Fibroblast of the aortic adventitia (primary cell): ENCODE measurements at regions not wholly inside any gene's neighbourhood (a gene's known extent, or its start where the extent isn't known, plus 50 kb on each side); places are given as distances from the start of the nearest gene placed in this dataset.
"Not testable (repeated sequence)": the region's sequence is repeated elsewhere in the genome, so short reads cannot be mapped to it uniquely, and the experiment has no call there.

ENCODE experiments used
- DNase-seq: peaks from one replicate; pipeline ENCODE4 v3.0.0-alpha.2; 2010; ENCODE audit warnings: low read depth
- H3K4me3 ChIP-seq: 2 replicates; pipeline ENCODE4 v1.5.1; 2011; ENCODE audit warnings: low read depth, mild to moderate bottlenecking, control low read depth, low read length, moderate library complexity
- CTCF ChIP-seq: IDR thresholded peaks from 2 replicates; pipeline ENCODE4 v1.5.1; 2011; ENCODE audit warnings: mild to moderate bottlenecking, low read length, control low read depth, inconsistent platforms; ENCODE audit not compliant: insufficient read depth

- no peak for TF ChIP-seq CTCF
- DNase-seq, result no peak
Measured at GRCh38 chr7:156012412-156012811, 200.1 kb upstream of the SHH start.

GRCh38 chr7:156009569-156009968 is 197.3 kb upstream of the SHH start:
- no peak for TF ChIP-seq CTCF
- DNase-seq, result no peak
- no peak overlapping the region for H3K4me3 ChIP-seq

More at GRCh38 chr7:156012412-156012811, 200.1 kb upstream of the SHH start:
- H3K4me3 ChIP-seq, result no peak overlapping the region

GRCh38 chr7:156006876-156007275 is 194.6 kb upstream of the SHH start:
- DNase-seq, H3K4me3 ChIP-seq: not testable (repeated sequence)

GRCh38 chr7:156006024-156006423 is 193.8 kb upstream of the SHH start:
- H3K4me3 ChIP-seq, result no peak overlapping the region
- DNase-seq, result no peak
- no peak for TF ChIP-seq CTCF

- TF ChIP-seq CTCF, result no peak
- H3K4me3 ChIP-seq, result no peak overlapping the region
- DNase-seq, result no peak
Measured at GRCh38 chr7:156005202-156005691, 193.0 kb upstream of the SHH start.

- no peak for DNase-seq
- no peak for TF ChIP-seq CTCF
- H3K4me3 ChIP-seq, result no peak overlapping the region
Measured at GRCh38 chr7:156004265-156005201, 192.3 kb upstream of the SHH start.
